HG03521 (cell line): ENCODE measurements at regions not wholly inside any gene's neighbourhood (a gene's known extent, or its start where the extent isn't known, plus 50 kb on each side); places are given as distances from the start of the nearest gene placed in this dataset.

Experiments
- ATAC-seq: cut with Tn5 transposase; IDR thresholded peaks from one replicate; pipeline ENCODE4 v1.9.1; 2021; ENCODE audit warnings: mild to moderate bottlenecking, moderate library complexity; ENCODE audit not compliant: unreplicated experiment

DNA sequence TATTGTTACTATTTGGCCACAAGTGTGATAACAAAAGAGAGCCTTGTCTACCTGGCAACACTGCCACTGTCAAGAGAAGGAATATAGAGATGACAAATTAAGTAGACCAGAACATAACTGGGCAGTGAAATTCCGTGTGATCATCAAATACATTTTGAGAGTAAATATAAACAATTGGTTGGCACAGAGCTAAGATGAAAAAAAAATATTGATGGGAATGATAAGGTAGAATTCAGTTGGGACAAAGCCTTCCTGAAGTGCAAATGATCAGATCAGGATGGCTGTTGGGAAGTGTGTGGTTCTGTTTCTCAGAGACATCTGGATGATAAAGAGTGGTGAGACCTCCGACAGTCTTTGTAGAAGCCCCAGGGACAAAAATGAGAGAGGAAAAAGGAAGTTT is 205.5 kb upstream of the CAMK1G start:
- ATAC-seq, result no peak

DNA sequence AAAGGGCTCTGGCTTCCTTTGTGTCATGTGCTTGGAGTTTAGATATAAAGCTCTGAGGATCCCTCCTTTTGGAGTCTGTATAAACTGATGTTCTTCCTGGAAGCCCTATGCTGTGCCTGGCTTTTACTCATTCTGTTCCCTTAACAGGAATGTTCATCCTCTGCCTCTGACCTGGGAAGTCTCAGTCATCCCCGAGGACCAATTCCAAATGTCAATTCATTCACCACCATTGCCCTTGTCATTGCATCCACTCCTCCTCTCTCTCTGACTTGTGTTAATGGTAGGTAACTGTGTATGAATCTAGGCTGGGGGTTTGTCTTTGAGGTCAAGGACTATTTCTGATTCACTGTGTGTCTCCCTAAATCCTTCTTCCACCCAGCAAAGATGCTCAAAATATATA is 204.2 kb upstream of the CAMK1G start:
- no peak for ATAC-seq

GRCh38 chr1:209380420-209380819 is 203.1 kb upstream of the CAMK1G start:
- no peak for ATAC-seq

DNA sequence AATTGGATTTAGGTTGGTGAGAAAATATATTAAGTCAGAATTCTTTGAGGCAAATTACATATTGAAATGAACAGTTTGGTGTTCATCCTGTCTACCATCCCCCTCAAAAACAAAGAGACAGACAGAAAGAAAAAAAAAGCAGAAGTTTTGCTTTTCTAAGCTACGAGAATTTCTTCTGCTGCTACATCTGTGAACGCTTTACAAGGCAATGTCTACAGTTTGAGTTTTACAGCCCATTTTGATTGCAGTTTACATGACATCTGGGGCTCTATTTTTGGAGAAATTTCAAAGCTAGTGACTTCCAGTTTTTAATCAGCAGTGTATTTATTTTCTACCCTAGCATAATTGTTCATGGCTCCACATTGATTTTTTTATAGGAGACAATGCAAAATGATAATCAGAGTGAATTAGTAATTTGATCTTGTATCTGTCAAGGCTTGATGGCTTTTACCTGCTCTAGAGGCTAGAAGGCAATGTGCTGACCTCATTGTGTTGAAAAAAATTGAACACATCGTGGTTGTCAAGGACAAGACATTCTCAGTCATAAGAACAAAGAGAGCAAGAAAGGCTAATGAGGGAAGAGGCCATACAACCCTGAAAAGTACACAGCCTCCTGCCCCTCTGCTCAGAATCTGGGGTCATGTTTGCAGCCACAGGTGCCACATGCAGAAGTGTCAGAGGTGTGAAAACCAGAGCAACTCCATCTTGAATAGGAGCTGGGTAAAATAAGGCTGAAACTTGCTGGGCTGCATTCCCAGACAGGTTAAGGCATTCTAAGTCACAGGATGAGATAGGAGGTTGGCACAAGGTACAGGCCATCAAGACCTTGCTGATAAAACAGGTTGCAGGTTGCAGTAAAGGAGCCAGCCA is 201.0 kb upstream of the CAMK1G start:
- ATAC-seq, result no peak

- ATAC-seq, result no peak
These were observed 200.1 kb upstream of the CAMK1G start for GRCh38 chr1:209383422-209383821.

DNA sequence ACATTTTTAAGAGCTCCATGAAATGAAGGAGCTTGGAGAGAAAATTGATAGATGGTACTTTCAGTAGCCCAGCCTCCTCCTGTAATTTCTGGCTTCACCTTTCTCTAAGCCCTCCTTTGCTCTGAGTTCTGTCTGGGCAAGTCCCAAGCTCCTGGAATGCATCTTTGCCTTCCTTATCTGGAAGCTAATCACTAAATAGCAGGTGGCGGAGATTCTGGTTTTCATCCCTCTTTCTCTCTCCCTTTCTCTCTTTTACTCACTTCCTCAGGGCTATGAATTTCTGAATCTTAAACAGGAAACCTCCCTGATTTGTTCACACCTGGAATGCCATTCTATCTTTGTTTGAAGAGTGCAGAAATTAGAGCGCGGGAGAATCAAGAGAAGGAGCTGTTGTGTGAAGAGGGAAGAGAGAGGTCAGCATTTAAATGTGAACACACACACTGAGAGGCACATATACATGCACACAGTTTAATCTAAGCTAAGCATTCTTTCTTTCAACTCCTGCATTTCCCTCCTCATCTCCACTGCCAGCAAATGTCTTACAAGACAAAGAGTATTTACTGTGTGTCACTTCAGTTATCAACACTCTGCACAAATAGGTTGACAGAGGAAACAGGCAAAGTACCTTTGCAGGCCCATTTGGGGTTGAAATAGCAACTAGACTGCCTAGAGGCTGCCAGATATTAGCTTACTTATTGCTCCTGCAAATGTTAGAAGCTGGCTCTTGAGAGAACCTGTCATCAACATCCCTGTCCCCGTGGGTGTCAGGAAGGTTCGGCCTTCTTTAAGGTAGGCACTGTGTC is 199.4 kb upstream of the CAMK1G start:
- no peak for ATAC-seq

DNA sequence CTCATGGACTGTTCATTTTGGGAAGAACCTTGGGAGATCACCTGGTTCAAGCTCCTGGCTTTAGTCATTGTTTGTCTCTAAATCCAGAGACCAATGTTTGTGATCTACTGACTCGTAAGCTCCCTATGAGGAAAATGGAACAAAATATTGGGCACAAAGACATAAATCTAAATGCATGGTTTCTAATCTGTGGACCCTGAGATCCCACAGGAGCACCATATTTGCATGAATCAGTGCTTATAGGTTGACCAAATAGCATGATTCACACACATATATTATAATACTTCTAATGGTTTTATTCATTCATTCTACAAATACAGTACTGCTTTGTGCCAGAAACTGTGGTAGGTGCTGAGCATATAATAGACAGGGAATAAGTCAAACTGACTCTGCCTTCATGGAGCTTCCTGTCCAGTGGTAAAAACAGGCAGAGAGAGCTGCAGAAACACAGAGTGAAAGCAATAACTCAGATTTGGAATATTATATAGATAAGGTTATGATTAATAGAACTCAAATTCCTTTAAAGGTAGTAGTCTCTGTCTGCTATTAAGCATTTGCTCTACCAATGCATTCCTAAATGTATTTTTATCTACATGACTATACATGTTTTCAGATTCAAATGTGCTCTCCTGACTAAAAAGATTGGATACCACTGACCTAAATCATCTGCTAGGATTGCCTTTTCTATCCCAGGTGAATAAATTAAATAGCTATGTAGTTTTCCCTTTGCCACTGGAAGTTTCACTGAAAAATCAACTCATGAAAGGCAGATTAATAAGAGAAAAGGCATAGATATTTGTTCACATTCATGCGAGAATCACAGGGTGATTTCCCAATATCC is 198.6 kb upstream of the CAMK1G start:
- ATAC-seq, result no peak

DNA sequence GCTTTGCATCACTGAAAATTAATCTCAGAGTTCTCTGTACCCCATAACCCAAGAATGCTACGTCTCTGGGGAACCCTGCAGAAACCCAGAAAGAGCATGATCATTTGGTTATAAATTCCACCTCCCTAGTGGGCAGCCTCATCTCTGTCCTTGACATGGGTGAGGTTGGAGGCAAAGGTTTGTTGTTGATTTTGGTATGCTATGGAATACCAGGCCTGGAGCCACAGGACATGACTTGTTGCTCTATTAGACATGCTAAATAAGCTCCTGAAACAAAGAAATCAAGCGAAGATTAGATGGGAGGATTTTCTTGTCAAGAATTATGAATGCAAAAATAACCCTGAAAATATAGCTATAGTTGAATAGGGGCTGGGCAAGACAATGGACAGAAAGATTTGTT is 197.4 kb upstream of the CAMK1G start:
- ATAC-seq, result no peak

GRCh38 chr1:209387271-209387968 is 196.1 kb upstream of the CAMK1G start:
- ATAC-seq, result no peak

GRCh38 chr1:209387969-209388329 is 195.6 kb upstream of the CAMK1G start:
- no peak for ATAC-seq

- no peak for ATAC-seq
These were observed 195.2 kb upstream of the CAMK1G start for GRCh38 chr1:209388358-209388757.

GRCh38 chr1:209389258-209389657 is 194.3 kb upstream of the CAMK1G start:
- ATAC-seq, result no peak

DNA sequence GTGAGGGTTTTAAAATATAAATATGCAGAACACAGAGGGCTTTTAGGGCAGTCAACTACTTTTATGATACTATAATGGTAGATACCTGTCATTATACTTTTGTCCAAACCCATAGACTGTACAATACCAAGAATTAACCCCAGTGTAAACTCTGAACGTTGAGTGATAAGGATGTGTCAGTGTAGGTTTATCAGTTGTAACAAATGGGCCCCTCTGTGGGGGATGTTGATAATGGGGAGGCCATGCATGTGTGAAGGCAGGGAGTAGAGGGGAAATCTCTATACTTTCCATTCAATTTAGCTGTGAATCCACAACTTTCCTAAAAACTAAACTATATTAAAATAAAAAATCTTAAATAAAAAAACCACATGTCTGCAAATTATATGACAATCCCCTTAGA is 193.5 kb upstream of the CAMK1G start:
- ATAC-seq, result no peak

DNA sequence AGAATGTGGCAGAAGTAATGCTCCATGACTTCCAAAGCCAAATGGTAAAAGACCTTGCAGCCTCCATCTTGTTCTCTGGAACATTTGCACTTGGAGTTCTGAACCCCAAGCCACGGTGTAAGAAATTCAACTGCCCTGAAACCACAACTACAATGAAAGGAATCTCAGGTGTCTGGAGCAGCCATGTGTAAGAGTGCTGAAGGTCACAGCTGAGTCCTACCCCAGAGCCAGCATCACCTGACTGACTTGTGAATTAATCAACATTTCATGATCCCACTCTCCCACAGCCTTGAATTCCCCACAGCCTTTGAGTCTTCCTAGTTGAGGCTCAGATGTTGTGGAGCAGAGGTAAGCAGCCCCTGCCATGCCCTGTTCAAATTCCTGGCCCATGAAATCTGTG is 192.8 kb upstream of the CAMK1G start:
- no peak for ATAC-seq

DNA sequence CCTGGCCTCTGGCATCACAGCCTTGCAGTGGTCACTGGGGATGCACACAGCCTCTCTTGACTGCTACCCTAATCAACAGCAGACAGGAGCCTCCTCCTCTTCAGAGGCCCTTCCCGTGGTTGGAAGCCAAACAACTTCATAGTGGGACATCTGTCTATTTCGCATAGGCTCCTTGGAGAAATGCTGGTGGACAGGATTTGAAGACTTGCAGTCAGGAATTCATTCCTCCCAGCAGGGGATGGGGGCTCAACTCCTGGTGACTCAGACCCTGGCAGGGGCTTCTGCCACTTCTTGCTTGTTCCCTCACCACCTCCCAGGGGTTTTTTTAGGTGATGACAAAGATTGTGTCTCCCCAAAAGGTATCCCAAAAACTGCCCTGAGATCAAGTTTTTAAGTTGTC is 191.7 kb upstream of the CAMK1G start:
- no peak for ATAC-seq

DNA sequence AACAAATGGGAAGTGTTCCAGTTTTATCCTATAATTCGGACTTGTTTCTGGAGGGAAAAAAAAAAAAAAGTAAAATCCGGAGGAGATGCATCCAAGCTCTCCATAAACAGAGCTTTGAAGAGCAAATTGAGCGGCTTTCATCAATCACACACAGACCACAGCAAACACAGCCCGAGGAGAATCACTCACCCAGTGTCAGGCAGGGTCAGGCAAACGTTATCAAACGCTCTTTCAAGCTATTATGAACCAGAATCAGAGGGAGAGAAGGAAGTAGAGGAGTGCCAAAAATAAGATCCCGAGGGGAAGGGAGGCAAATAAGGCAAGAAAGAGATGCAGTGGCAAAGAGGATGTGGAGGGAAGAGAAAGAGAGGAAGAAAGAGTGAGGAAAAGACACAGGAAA is 188.3 kb upstream of the CAMK1G start:
- no peak for ATAC-seq

DNA sequence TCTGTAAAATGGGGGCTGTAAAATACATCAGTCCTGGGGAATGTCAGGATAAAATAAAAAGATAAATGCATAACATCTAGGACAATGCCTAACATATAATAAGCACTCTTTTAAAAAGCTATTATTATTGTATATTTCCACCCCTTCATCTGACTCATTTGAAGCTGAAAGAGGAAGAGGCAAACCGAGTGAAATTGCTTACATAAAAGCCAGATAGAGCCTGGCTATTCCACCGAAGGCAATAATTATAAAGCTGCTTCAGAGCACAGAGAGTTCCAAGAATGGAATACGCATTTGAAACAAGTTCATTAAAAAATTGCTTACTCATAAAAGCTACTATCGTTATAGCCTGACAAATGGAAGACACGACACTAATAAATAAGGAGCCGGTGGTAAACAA is 186.1 kb upstream of the CAMK1G start:
- ATAC-seq, result no peak

GRCh38 chr1:209397910-209398309 is 185.6 kb upstream of the CAMK1G start:
- ATAC-seq, result no peak

DNA sequence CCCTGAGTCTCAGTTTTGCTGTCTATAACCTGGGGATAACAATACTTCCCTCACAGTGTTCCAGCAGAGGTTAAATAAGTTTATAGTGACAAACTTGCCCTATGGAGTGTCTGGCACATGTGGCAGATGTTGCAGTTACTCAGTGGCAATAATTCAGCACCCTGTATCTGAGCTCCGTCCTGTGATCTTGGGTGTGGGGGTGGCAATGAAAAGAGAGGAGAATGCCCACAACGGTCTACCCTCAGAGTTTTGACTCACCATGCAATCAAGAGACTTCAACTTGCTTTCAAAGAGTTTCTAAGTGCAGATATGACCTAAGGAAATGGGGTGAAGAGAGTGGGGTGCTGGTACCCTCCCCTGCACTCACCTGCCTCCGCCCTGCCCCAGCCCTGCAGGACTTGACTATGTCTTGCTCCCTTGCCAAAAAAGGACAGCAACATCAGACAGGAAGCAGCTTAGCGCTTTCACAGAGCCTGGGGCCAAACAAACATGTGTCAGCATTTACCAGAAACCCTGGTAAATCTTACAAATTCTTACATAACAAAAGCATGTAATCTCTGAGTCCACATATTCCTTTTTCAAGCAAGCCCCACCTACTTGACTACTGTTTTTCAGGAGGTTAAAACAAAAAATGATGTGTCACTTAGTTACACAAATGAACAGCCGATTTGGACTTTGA is 185.1 kb upstream of the CAMK1G start:
- ATAC-seq, result no peak

- no peak for ATAC-seq
These were observed 183.7 kb upstream of the CAMK1G start for GRCh38 chr1:209399800-209400199.
